ENCODE measurements at regions not wholly inside any gene's neighbourhood (a gene's known extent, or its start where the extent isn't known, plus 50 kb on each side); places are given as distances from the start of the nearest gene placed in this dataset.
A peak's percentile ranks its signal among the peaks of the same experiment; 100 is the strongest.

DNA sequence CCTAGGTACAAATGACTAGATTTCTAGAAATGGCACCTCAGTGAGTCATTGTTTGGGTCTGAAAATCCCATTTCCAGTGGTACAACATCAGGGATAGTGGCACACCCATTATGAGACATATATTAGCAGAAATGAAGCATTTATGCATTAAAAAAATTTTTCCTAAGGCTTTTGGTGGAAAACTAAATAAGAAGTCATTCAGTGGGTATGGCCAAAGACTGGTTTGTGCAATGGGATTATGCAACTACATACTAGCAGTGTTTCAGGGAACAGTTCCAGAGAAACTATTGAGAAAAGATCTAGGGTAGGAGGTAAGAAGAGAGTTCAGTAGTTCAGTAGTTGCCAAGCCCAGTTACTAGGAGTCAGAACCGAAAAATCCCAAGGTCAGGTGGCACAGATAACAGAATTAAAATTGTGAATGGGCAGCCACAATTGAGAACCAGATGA lies 106.5 kb upstream of the HAPLN1 start:
- no TSS peak for BruUV-seq (replicated peaks)
- DNase-seq (ENCODE audit: low read depth, low spot score) (peak; percentile 8), FAIRE-seq (no peak)
- Histone ChIP-seq H4K20me1 (replicated peaks; ENCODE audit: control insufficient read depth, extremely low read depth, insufficient read depth, low read length) (no peaks in the 10 kb centered on the region), H3K79me2 (ENCODE audit: control insufficient read depth, insufficient read depth, low read length) (no peaks in the 10 kb centered on the region), H2AFZ (ENCODE audit: low read depth, low read length) (peak overlapping the region; percentile 26), H3K27ac (ENCODE audit: insufficient read depth, low read depth, low read length) (no peak overlapping the region), H3K4me2 (ENCODE audit: insufficient read depth, low read length) (no peak overlapping the region), H3K4me1 (ENCODE audit: control insufficient read depth, extremely low read depth, insufficient read depth, low read length) (no peaks in the 10 kb centered on the region), H3K9ac (replicated peaks; ENCODE audit: extremely low read depth, insufficient read depth, low read length) (no peak overlapping the region), H3K27me3 (ENCODE audit: control insufficient read depth in 2 of 2, insufficient read depth in 2 of 2, low read length in 2 of 2) (no peaks in the 10 kb centered on the region), H3K36me3 (ENCODE audit: control insufficient read depth in 2 of 2, extremely low read depth in 1 of 2, insufficient read depth in 2 of 2, low read length in 2 of 2) (no peaks in the 10 kb centered on the region), H3K9me1 (replicated peaks; ENCODE audit: control insufficient read depth, extremely low read depth, insufficient read depth, low read length) (no peaks in the 10 kb centered on the region), H3K9me3 (replicated peaks; ENCODE audit: control insufficient read depth, insufficient read depth, low read length) (no peaks in the 10 kb centered on the region), H3K4me3 (replicated peaks in 1 of 3; ENCODE audit: insufficient read depth in 1 of 3, low read depth in 1 of 3, low read length in 3 of 3) (no peak overlapping the region)
- TF ChIP-seq MAX (IDR thresholded peaks at IDR 0.05; ENCODE audit: insufficient read depth, insufficient read length) (no peak), POLR2AphosphoS5 (IDR thresholded peaks at IDR 0.05; ENCODE audit: insufficient read depth, low read depth, low read length) (no peak), FOS (IDR thresholded peaks at IDR 0.05; ENCODE audit: borderline replicate concordance, insufficient read depth, low read length) (peak; percentile 83), GATA2 (IDR thresholded peaks at IDR 0.05; ENCODE audit: insufficient read depth, insufficient read length, low read depth, low read length) (no peak)
- TF ChIP-seq, protein P1, sequence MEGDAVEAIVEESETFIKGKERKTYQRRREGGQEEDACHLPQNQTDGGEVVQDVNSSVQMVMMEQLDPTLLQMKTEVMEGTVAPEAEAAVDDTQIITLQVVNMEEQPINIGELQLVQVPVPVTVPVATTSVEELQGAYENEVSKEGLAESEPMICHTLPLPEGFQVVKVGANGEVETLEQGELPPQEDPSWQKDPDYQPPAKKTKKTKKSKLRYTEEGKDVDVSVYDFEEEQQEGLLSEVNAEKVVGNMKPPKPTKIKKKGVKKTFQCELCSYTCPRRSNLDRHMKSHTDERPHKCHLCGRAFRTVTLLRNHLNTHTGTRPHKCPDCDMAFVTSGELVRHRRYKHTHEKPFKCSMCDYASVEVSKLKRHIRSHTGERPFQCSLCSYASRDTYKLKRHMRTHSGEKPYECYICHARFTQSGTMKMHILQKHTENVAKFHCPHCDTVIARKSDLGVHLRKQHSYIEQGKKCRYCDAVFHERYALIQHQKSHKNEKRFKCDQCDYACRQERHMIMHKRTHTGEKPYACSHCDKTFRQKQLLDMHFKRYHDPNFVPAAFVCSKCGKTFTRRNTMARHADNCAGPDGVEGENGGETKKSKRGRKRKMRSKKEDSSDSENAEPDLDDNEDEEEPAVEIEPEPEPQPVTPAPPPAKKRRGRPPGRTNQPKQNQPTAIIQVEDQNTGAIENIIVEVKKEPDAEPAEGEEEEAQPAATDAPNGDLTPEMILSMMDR (IDR thresholded peaks at IDR 0.05; ENCODE audit: extremely low read depth in 1 of 2, insufficient read depth in 1 of 2, low read depth in 1 of 2, low read length in 2 of 2), result no peak
- intact Hi-C loops (cut with micrococcal nuclease) (no loop called here), dilution Hi-C loops (cut with MboI; ENCODE audit: extremely low pct_ligation_motif_present, low sequenced_read_pairs) (no loop called here)
- CTCF ChIA-PET, result no interaction called here
- POLR2A ChIA-PET, result no interaction called here

- Histone ChIP-seq H3K4me1 (ENCODE audit: control insufficient read depth, extremely low read depth, insufficient read depth, low read length) (no peaks in the 10 kb centered on the region), H3K4me3 (replicated peaks in 1 of 3; ENCODE audit: insufficient read depth in 1 of 3, low read depth in 1 of 3, low read length in 3 of 3) (no peak overlapping the region), H3K9ac (replicated peaks; ENCODE audit: extremely low read depth, insufficient read depth, low read length) (no peak overlapping the region), H3K9me3 (replicated peaks; ENCODE audit: control insufficient read depth, insufficient read depth, low read length) (no peaks in the 10 kb centered on the region), H2AFZ (ENCODE audit: low read depth, low read length) (no peak overlapping the region), H3K9me1 (replicated peaks; ENCODE audit: control insufficient read depth, extremely low read depth, insufficient read depth, low read length) (no peaks in the 10 kb centered on the region), H3K36me3 (ENCODE audit: control insufficient read depth in 2 of 2, extremely low read depth in 1 of 2, insufficient read depth in 2 of 2, low read length in 2 of 2) (no peaks in the 10 kb centered on the region), H3K27me3 (ENCODE audit: control insufficient read depth in 2 of 2, insufficient read depth in 2 of 2, low read length in 2 of 2) (no peaks in the 10 kb centered on the region), H4K20me1 (replicated peaks; ENCODE audit: control insufficient read depth, extremely low read depth, insufficient read depth, low read length) (no peaks in the 10 kb centered on the region), H3K4me2 (ENCODE audit: insufficient read depth, low read length) (no peak overlapping the region), H3K79me2 (ENCODE audit: control insufficient read depth, insufficient read depth, low read length) (no peaks in the 10 kb centered on the region), H3K27ac (ENCODE audit: insufficient read depth, low read depth, low read length) (no peak overlapping the region)
- TF ChIP-seq EZH2 (IDR thresholded peaks at IDR 0.05; ENCODE audit: borderline replicate concordance, low read depth, low read length, severe bottlenecking) (no peak), MYC (IDR thresholded peaks at IDR 0.05; ENCODE audit: low read depth, low read length) (no peak), FOS (IDR thresholded peaks at IDR 0.05; ENCODE audit: borderline replicate concordance, insufficient read depth, low read length) (no peak)
- CTCF ChIA-PET, result no interaction called here
- dilution Hi-C loops (cut with MboI; ENCODE audit: extremely low pct_ligation_motif_present, low sequenced_read_pairs) (no loop called here), intact Hi-C loops (cut with micrococcal nuclease) (no loop called here)
- POLR2A ChIA-PET, result no interaction called here
- DNase-seq (ENCODE audit: low read depth, low spot score) (no peak), FAIRE-seq (no peak)
- BruUV-seq (replicated peaks), result no TSS peak
Measured at GRCh38 chr5:83817591-83817990, 96.9 kb upstream of the HAPLN1 start.
